ENCODE measurements at regions not wholly inside any gene's neighbourhood (a gene's known extent, or its start where the extent isn't known, plus 50 kb on each side); places are given as distances from the start of the nearest gene placed in this dataset.

DNA sequence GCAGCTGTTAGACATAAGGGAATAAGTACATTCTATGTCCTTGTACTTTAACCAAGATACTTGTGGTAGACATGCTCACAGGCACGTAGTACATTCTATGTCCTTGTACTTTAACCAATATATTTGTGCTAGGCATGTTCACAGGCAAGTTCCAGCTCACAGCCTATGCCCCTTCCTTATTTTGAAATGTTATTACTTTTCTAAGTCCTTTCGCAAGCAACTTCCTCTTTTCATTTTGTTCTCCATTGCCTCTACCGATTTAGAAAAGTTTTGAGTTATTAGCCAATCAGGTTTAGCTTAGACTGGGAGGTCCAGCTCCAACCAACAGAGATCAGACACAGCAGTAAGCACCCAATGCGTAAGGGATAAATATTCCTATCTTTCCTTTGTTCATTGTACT lies 60.1 kb upstream of the NUDT7 start:
- no peak for DNase-seq (ENCODE audit: low read depth, low spot score)

- no peak for DNase-seq (ENCODE audit: low read depth, low spot score)
These were observed 58.6 kb upstream of the NUDT7 start for GRCh38 chr16:77663711-77664110.

DNA sequence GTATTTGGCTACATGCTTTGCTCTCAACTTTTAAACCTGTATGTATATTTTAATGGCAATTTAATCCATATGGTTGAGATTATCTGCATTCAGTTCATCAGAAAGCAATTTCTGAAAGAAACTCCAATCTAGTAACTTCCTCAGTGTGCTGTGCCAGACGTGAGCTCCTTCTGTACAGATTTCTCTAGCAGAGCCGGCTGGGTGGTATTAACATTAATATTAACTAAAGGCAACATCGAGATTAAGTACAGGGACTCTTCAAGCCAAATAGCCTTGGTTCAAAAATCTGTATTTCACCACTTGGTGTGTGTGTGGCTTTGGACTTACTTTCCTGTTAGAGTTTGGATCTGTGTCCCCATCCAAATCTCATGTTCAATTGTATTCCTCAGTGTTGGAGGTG lies 55.5 kb upstream of the NUDT7 start:
- DNase-seq (ENCODE audit: low read depth, low spot score), result no peak

GRCh38 chr16:77668201-77668600 lies 54.1 kb upstream of the NUDT7 start:
- DNase-seq (ENCODE audit: low read depth, low spot score), result no peak

- DNase-seq (ENCODE audit: low read depth, low spot score), result no peak
These were observed 53.3 kb upstream of the NUDT7 start for GRCh38 chr16:77669057-77669456.
